ENCODE measurements at regions not wholly inside any gene's neighbourhood (a gene's known extent, or its start where the extent isn't known, plus 50 kb on each side); places are given as distances from the start of the nearest gene placed in this dataset.
A peak's percentile ranks its signal among the peaks of the same experiment; 100 is the strongest.

- H3K27ac Mint-ChIP-seq, result peak overlapping the region; percentile 82
- no peak for TF ChIP-seq CTCF (IDR thresholded peaks at IDR 0.05)
Measured at GRCh38 chr5:98099448-98100105, 673.9 kb upstream of the RGMB start.

GRCh38 chr5:98101131-98101530, 672.3 kb upstream of the RGMB start:
- Mint-ChIP-seq H3K4me1 (ENCODE audit: low read depth) (peaks cover 82% of the 10 kb centered on the region), H3K4me3 (no peak overlapping the region), H3K36me3 (ENCODE audit: low read depth) (peaks cover 31% of the 10 kb centered on the region), H3K27me3 (ENCODE audit: insufficient read depth) (peaks cover 1% of the 10 kb centered on the region), H3K9me3 (peaks cover 7% of the 10 kb centered on the region; the same call in 1 of the 2 replicates), H3K27ac (no peak overlapping the region; the same call in 1 of the 2 replicates)
- no peak for TF ChIP-seq CTCF (IDR thresholded peaks at IDR 0.05)
- no peak for DNase-seq

More at GRCh38 chr5:98099448-98100105, 673.9 kb upstream of the RGMB start:
- DNase-seq, result no peak
- H3K9me3 Mint-ChIP-seq, result peaks cover 4% of the 10 kb centered on the region; the same call in 1 of the 2 replicates
- peaks cover 85% of the 10 kb centered on the region for H3K4me1 Mint-ChIP-seq (ENCODE audit: low read depth)
- H3K27me3 Mint-ChIP-seq (ENCODE audit: insufficient read depth), result peaks cover 1% of the 10 kb centered on the region
- peak overlapping the region; percentile 38 for H3K4me3 Mint-ChIP-seq
- H3K36me3 Mint-ChIP-seq (ENCODE audit: low read depth), result peaks cover 25% of the 10 kb centered on the region

DNA sequence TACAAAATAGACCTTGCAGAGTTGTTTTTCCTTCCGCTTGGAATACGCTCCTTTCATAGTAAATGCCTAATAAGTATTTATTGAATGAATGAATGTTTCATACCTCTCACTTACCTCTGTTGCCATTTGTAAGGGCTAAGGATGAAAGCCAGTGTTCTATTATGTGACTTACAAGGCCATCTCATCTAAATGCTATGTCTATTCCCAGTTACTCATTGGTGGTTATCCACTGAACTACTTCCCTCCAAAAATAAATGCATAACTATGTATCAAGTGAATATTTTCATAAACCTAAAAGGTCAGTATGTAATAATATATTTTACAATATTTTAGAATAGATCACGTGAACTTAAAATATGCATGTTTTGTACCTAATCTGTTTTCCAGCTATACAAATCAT, 670.5 kb upstream of the RGMB start:
- peaks cover 35% of the 10 kb centered on the region for H3K36me3 Mint-ChIP-seq (ENCODE audit: low read depth)
- no peak for DNase-seq
- H3K4me1 Mint-ChIP-seq (ENCODE audit: low read depth), result peaks cover 83% of the 10 kb centered on the region
- TF ChIP-seq CTCF (IDR thresholded peaks at IDR 0.05), result no peak
- H3K27me3 Mint-ChIP-seq (ENCODE audit: insufficient read depth), result peaks cover 1% of the 10 kb centered on the region
- H3K27ac Mint-ChIP-seq, result no peak overlapping the region
- no peak overlapping the region for H3K4me3 Mint-ChIP-seq
- peaks cover 7% of the 10 kb centered on the region; the same call in 1 of the 2 replicates for H3K9me3 Mint-ChIP-seq

GRCh38 chr5:98103807-98104206, 669.7 kb upstream of the RGMB start:
- peaks cover 35% of the 10 kb centered on the region for H3K36me3 Mint-ChIP-seq (ENCODE audit: low read depth)
- H3K4me1 Mint-ChIP-seq (ENCODE audit: low read depth), result peaks cover 84% of the 10 kb centered on the region
- peaks cover 1% of the 10 kb centered on the region for H3K27me3 Mint-ChIP-seq (ENCODE audit: insufficient read depth)
- H3K9me3 Mint-ChIP-seq, result peaks cover 7% of the 10 kb centered on the region; the same call in 1 of the 2 replicates
- H3K27ac Mint-ChIP-seq, result no peak overlapping the region; the same call in 1 of the 2 replicates
- no peak overlapping the region for H3K4me3 Mint-ChIP-seq
- no peak for TF ChIP-seq CTCF (IDR thresholded peaks at IDR 0.05)
- DNase-seq, result no peak

- Mint-ChIP-seq H3K36me3 (ENCODE audit: low read depth) (peaks cover 33% of the 10 kb centered on the region), H3K4me1 (ENCODE audit: low read depth) (peaks cover 87% of the 10 kb centered on the region), H3K27ac (no peak overlapping the region; the same call in 1 of the 2 replicates), H3K9me3 (peaks cover 7% of the 10 kb centered on the region; the same call in 1 of the 2 replicates), H3K27me3 (ENCODE audit: insufficient read depth) (peaks cover 1% of the 10 kb centered on the region), H3K4me3 (no peak overlapping the region)
- no peak for DNase-seq
- no peak for TF ChIP-seq CTCF (IDR thresholded peaks at IDR 0.05)
Measured at GRCh38 chr5:98104454-98105188, 668.8 kb upstream of the RGMB start.

All from HFFc6 (cell line).